Amniotic stem cell (primary cell): ENCODE measurements at regions not wholly inside any gene's neighbourhood (a gene's known extent, or its start where the extent isn't known, plus 50 kb on each side); places are given as distances from the start of the nearest gene placed in this dataset.
"Not testable (repeated sequence)": the region's sequence is repeated elsewhere in the genome, so short reads cannot be mapped to it uniquely, and the experiment has no call there.

Experiments used
- DNase-seq: peaks from one replicate; lab custom pipeline; 2025; lab: John Stamatoyannopoulos, UW

DNA sequence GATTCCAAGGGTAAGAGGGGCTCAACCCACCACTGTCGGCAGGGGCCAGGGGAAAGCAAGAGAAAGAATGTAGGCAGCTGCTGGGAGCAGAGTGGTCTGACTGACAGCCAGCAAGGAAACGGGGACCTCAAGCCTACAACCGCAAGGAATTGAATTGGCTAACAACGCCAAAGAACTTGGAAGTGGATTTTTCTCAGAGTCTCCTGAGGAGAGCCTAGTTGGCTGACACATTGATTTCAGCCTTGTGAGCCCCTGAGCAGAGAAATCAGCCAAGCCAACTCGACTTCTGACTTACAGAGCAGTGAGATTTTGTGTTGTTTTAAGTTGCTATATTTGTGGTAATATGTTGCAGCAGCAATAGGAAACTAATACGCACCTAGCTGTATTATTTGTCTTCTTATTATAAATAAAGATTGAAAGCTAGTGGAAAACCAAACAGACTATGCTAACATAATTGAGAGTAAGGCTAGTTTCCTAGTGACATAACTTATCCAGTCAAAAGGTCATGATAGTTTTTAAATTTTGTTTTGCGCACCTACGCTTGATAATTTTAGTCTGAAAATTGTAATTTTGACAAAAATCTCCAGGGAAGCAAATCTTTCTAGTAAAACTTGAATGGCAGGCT, 145.8 kb upstream of the HCCS start:
- no peak for DNase-seq

DNA sequence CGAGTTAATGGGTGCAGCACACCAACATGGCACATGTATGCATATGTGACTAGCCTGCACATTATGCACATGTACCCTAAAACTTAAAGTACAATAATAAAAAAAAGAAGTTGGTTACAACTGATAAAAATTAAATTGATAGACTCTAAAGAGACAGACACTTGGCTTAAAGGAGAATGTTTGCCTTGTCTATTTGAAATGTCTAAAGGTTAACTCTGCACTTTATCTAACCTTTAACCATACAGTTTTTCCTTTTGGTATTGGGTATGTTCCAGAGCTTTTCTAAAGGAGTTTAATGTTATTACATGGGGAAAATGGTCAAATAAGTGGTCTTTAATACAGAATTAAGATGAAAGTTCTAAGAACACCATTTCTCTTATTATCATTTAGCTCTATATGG, 145.1 kb upstream of the HCCS start:
- DNase-seq = no peak

DNA sequence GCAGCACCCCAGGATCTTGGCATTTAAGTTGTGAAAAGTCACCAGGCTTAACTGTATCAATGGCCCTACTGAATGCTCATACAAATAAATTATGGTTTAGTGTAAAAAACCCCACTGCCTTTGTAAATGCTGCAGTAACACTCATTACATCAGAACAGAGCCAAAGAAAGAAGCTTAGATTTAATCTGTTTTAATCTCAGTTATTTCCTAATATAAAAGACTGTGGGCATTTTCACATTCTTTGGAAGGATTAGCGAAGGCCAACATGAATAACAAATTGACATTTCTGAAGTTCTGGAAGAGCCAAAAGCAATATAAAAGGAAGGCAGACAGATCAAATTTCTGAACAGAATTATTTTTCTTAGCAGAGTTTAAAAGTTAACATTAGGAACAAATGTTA, 140.0 kb upstream of the HCCS start:
- no peak for DNase-seq

DNA sequence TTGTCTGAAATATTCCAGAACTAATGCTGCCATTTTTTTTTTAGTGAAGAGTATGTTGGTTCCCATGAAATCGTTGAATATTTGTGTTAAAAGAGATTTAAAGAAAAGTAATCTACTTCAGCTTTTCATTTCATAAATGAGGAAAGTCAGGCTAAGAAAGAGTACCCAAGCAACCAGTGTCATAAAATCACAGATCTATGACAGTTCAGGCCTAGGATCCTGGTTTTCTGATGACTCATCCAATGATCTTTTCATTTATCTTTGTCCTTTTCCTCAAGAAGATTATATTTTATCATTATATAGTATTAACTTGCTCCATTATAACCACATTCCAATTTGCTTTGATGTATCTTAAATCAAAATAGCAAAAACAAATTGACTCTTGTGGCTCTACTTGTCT, 139.4 kb upstream of the HCCS start:
- no peak for DNase-seq

DNA sequence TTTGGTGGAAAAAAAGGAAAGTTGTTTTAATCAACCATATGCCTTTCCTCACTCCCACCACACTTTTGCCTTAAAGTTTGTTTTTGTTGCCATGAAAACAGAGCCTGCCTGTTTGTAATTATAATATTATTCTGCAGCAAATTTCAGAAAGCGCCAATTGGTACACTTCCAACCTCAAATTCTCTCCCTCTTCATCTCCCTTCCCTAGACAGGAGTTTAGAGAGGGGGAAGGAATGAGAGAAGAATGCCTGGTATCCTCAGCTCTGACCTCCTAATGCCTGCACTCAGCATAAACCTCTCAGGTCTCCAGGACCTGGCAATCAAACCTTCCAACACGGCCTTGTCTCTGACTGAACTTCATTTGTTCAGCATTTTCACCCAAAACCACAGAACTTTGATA, 138.4 kb upstream of the HCCS start:
- no peak for DNase-seq

DNA sequence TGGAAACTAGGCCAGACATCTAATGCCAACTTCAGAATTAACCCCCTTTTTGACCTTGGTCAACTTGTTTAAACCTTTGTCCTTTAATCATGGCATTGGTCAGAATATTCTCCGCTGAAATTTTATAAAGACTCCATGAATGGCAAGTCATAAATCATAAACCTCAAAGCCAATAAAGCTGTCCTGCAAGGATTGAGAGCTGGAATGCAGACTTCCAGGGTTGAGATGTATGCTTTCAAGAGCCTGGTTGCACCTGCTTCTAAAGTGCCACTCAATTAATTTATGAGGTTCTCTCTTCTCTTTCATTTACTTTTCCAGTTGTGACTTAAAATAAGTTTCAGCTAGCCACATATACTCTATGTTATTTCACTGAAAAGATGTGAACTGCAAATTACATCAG, 136.2 kb upstream of the HCCS start:
- no peak for DNase-seq

DNA sequence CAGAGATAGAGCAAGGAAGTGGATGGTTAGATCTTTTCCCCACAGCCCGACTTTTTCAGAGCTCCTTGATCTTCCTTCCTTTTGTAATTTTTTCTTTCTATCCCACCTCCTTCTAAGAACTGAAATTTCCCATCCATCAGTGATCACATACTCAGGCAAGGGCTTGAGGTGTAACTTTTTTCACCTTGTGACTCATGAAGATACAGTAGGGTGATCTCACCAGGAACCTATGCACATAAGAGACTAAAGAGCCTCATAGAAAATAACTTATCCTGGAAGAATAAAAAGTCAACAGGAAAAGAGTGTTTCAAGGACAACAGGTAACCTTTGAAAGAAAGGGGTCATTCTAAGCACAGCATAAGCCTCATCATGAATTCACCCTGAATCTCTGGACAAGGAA, 131.2 kb upstream of the HCCS start:
- DNase-seq = no peak

DNA sequence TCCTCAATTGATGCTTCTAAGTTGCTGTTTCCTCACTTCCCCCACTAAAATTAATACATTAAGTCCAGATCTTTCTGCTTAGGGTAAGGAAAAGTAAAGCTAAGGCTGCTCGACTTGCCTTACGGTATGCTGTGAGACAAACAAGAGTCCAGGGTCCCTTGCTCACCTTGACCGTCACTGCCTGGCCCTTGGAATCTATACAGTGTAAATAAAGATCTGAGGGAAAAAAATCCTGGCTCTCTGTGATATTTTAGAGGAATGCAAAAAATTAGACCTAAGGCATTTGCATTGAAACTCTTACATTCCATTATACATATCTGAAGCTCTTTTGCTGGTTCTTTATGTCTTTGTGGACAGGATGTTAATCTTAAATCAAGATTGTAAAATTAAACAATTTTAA, 129.6 kb upstream of the HCCS start:
- DNase-seq = no peak

DNA sequence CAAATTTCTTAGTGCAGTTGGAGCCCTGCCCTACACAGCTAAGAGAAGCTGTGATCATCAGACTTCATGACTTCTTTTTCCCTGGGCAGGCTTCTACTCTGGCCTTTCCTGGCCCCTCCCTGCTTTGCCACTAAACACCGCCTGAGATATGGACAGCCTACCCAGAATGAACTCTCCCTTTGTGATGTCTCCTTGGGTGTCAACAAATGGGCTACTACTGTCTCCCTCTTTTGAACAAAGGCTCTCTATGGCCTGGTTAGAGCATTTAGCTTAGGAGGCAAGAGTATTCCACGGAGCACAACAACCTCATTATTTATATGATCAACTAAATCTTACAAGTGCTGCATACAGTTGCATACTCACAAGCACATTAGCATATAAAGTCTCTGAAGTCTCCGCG, 127.6 kb upstream of the HCCS start:
- DNase-seq = no peak

DNA sequence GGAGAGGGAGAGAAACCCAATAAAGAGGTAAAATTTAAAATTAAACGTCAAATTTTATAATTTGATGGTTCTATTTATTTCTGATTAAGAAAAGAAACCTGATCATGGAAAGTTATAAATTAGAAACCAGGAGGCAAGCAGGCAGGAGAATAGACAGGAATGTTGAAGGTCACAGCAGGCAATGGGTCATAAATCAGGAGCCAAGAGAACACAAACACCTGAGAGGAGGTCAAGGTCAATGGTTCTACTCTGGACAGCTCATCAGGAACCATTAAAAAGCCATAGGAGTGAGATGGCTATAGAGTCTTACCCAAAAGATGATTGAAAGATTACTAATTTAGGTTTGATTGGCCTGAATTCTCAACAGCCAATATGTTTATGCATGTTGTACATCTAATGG, 126.9 kb upstream of the HCCS start:
- no peak for DNase-seq

DNA sequence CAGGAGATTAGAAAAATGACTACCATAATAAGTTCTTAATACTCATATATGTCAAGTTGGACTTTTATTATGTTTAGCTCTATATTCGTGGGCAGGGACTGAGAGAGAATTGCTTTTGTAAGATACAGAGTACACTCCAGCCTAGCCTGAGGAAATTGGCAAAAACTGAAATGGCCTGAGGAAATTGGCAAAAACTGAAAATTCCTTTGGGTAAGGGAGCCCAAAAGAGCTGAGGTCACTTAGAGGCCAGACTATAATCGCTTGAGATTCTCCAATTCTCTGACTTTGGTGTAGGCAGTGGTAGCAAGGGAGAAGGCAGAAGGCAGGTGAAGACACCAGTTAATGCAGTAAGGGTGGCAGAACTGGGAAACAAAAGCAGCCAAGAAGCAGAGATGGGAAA, 124.5 kb upstream of the HCCS start:
- DNase-seq = no peak

DNA sequence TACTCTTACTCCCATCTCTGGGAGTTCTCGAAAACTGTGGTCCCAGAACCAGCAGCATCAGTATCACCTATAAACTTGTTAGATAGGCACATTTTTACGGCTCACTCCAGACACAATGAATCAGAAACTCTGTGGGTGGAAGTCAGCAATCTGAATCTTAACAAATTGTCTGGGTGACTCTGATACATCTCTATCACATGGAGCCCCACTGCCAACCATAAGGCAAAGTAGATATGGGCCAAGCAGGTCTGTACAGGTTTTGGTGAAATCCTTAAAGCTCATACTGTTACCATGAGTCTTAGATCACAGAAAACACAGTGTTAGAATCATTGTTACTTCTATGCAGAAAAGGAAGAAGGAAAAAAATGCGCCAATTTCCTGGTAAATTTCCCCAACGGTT, 122.5 kb upstream of the HCCS start:
- no peak for DNase-seq

DNA sequence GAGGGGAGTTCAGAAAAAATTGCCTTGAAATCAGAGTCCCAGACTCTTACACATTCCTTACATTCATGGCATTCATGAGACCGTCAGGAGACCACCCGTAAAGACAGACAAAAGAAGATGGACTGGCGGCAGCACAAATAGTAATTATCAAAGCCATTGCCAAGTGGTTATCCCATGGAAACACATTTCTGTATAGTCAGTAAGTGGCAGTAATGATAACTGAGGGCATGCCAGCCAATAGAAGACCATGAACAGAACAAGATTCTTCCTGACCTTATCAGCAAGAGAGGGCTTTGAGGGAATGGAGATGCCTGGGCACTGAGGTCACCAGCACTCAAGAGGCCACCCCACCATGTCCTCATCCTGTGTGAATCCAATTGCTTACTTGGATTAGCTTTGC, 121.7 kb upstream of the HCCS start:
- DNase-seq = no peak

DNA sequence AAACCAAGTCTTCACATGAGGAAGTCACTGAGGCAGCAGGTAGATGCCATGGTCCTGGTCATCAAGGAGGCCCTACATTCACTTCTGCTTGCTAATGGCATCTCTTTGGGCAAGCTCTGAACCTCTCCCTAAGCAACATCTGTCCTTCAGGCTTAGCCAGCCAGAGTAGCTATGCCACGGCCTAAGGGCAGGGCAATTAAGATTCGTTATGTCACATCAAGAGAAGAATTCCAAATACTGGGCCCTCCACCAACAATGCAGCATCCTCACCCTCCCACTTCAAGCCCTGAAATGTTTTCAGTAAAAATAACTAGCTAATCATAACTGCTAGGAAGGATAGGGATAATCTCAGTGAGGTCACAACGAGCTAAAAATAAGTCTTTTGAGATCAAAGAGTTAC, 120.7 kb upstream of the HCCS start:
- no peak for DNase-seq

DNA sequence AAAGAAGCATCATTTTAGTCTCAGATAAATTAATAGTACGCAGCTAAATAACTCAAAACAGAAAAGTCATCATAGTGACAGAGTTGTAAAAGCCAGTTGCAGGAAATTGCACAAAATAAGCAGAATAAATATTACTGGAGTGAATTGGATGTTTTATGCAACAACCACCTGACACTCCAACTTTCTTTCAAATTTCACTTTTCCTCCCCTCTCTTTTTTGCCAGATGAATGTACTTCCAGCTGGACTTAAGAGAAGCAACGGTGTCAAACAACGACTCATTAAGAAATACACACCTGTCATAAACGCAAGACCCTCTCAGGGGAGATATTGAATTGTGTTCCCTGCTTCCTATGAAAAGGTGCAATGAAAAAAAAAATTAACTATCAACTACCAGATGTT, 120.2 kb upstream of the HCCS start:
- no peak for DNase-seq

DNA sequence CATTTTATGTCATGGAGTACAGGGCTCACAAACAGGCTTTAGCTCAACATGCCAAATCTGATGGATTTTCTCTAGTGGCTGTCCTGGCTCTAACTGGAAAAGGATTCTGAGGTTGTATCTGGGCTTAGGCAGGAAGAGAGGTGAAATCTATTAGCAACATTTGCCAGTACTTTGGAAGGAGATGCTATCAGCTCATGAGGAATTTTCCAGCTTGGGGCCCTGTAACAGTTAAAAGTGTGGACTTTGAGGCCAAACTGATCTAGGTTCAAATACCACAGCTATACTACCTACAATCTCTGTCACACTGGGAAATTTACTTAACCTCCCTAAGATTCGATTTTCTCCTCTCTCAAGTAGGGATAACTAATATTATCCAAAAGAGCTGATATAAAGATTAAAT, 119.0 kb upstream of the HCCS start:
- no peak for DNase-seq

DNA sequence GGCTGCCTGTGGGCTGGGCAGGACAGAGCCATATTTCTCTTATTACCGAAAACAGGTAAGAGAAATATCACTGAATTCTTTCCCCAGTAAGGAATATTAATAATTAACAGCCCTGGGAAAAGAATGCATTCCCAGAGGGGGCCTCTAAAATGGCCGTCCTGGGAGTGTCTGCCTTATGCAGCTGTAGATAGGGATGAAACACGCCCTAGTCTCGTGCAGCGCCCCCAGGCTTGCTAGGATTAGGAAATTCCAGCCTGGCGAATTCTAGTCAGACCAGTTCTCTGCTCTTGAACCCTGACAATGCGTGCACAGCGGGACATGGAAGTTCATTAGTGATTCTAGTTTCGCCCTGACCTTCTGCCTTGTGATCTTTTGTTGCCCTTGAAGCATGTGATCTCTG, 104.1 kb upstream of the HCCS start:
- not testable (repeated sequence) for DNase-seq

DNA sequence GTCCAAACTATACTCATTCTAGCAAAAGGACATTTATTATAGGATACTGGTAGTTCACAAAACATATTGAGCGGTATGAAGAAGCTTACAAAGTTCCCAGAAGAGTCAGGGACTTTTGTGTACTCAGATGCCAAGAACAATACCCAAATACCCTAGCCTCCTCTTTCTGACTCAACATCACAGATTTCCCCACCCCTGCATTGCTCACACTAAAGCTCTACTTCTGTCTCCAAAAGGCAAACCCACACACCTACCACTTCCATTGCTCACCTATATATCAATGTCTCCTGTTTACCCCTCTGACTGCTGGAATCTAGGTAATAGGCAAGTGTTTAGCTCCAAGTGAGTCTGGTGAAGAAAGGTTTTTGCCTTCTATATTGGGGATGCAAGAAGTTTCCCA, 100.7 kb upstream of the HCCS start:
- no peak for DNase-seq

DNA sequence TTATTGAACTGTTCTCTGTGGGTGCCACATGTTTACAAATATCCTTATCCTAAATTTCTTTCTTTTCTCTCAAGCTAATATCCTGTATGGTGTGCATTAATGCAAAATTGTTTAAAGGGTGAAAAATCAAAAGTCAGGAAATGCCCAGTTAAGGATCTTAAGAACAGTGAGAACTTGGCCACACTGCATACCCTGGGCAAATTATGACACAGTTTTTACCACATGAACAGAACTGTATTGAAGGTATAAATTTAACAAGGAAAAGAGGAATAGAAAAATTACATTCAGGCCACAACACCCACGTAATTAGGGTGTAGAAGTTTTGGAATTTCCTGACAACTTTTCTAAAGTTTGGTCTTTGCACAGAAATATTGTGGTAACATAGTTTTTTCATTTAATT, 94.4 kb upstream of the HCCS start:
- no peak for DNase-seq

DNA sequence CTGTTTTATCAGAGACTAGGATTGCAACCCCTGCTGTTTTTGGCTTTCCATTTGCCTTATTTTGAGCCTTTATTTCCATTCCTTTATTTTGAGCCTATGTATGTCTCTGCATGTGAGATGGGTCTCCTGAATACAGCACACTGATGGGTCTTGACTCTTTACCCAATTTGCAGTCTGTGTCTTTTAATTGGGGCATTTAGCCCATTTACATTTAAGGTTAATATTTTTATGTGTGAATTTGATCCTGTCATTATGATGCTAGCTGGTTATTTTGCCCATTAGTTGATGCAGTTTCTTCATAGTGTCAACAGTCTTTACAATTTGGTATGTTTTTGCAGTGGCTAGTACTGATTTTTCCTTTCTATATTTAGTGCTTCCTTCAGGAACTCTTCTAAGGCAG, 88.5 kb upstream of the HCCS start:
- not testable (repeated sequence) for DNase-seq

DNA sequence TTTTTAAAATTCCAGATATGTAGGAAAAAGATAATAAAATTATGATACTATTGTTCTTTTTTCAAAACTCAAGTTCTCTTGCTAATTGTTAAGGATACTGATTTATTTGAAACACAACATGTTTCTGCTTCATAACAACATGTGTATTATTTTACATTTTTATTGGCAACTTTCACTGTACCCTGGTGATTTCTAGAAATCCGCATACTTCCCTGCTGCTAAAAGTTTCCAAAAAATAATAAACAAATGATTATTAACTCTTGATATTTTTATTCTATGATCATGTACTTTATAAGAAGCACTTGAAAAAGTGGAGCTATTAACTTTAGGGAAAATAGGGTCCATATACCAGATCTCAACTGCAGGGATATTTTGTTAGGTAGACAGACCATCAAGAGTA, 71.2 kb upstream of the HCCS start:
- no peak for DNase-seq

DNA sequence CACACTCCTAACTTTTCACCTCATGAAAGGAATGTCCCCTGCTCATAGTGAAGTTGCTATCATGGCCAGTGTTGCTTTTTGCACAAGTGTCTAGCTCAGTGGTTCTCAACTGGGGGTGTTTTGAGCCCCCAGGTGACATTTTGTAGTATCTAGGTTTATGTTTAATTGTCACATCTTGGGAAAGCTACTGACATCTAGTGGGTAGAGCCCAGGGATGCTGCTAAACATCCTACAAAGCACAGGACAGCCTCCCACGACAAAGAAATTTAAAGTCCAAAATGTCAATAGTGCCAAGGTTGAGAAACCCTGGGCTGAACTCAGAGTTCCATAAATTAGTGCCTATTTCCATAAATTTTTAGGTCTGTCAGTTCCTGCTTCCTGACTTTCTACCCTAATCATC, 70.7 kb upstream of the HCCS start:
- DNase-seq = no peak

DNA sequence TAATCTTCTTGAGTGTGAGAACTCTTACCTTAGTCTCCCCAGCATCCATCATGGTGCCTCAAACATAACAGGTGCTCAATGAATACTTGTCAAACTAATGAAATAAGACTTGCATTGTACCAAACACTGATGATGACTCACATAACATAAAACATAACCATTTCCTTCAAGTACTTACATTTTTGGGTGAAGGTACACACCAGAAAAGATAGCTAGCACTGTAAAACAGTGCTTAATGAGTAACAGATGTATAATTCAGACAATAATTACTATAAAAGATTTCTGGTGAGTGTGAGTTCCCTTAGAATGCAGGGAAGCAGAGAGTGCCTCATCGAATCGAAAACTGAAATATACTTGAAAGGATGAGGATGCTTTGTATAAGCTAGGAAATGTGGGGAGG, 70.1 kb upstream of the HCCS start:
- DNase-seq = no peak

DNA sequence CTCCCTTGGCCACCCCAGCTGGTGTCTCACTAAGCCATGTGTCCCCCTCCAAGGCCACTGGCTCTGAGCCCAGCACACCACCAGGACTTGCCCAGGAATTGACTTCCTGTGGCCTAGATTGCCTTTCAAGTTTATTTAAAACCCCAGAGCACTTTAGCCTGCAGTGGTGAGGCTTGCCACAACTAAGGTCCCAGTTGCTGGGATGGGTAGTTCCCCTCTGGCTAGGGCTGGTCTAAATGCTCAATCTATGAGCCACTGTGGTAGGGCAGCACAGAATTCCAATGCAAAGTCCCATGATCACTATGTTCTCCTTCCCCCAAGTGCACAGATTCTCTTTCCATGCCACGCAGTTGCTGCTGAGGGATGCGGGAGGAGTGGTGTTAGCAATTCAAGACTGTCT, 61.1 kb upstream of the HCCS start:
- no peak for DNase-seq

DNA sequence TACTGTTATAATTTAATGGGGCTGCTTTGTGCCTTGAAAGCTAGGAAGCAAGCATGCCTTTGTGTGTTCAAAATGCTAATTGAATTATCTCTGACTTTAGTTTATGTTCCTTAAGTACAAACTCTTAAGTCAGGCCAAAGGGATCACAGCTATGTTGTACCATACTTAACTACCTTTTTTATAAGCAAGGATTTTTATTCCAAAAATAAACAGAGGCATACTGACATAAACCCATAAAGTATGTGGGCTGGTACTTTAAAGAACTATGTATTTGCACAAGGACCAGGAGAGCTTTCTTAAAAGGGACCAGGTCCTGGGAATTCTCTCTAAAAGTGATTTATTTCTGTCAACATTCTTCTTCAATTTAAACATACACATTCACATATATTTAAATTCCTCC, 57.8 kb upstream of the HCCS start:
- DNase-seq = no peak
